Breast epithelium (tissue), 3 donors: ENCODE measurements at regions not wholly inside any gene's neighbourhood (a gene's known extent, or its start where the extent isn't known, plus 50 kb on each side); places are given as distances from the start of the nearest gene placed in this dataset.

Experiments
- POLR2A ChIP-seq: fragments of 450-650 bp; IDR thresholded peaks from one replicate; pipeline ENCODE4 v1.6.1; 2016; ENCODE audit warnings: antibody characterized with exemption, mild to moderate bottlenecking, moderate library complexity
- POLR2AphosphoS5 ChIP-seq, 3 donors: sonication (generic); formaldehyde crosslinking; IDR thresholded peaks; one replicate each; pipeline ENCODE4 v1.6.1; 2017; ENCODE audit warnings: antibody characterized with exemption in 3 of 3
- TF ChIP-seq, protein P1 (sequence below), 3 donors: fragments of 450-650 bp; IDR thresholded peaks; one replicate each; pipeline ENCODE4 v1.5.1; 2016 to 2017; ENCODE audit warnings: antibody characterized with exemption in 3 of 3, mild to moderate bottlenecking in 3 of 3, moderate library complexity in 3 of 3

DNA sequence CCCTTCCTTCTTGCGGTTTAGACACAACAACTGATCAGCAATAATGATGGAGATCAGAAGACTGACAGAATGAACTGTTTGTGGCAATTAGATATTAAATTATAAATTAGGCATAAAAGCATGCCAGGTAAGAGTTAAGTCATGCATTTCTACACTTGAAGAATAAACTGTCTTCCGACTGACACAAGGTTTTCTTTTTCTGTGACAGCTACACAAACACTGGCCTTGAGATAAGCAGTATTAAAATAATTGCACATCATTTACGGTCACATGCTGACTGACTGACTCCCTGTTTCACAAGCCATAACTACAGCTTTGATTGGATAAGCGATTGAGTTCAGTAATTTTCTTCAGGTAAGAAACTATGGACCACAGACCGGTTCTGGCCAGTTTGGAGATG, 56.2 kb downstream of the UBE2NL start:
- TF ChIP-seq POLR2A (no peak), POLR2AphosphoS5 (IDR thresholded peaks at IDR 0.05) (no peak)
- TF ChIP-seq, protein P1, sequence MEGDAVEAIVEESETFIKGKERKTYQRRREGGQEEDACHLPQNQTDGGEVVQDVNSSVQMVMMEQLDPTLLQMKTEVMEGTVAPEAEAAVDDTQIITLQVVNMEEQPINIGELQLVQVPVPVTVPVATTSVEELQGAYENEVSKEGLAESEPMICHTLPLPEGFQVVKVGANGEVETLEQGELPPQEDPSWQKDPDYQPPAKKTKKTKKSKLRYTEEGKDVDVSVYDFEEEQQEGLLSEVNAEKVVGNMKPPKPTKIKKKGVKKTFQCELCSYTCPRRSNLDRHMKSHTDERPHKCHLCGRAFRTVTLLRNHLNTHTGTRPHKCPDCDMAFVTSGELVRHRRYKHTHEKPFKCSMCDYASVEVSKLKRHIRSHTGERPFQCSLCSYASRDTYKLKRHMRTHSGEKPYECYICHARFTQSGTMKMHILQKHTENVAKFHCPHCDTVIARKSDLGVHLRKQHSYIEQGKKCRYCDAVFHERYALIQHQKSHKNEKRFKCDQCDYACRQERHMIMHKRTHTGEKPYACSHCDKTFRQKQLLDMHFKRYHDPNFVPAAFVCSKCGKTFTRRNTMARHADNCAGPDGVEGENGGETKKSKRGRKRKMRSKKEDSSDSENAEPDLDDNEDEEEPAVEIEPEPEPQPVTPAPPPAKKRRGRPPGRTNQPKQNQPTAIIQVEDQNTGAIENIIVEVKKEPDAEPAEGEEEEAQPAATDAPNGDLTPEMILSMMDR (IDR thresholded peaks at IDR 0.05) = no peak
